Kidney (tissue), 13 donors: ENCODE measurements at regions not wholly inside any gene's neighbourhood (a gene's known extent, or its start where the extent isn't known, plus 50 kb on each side); places are given as distances from the start of the nearest gene placed in this dataset.

Experiments used
- DNase-seq, 5 donors: peaks; one replicate each; pipeline ENCODE4 v3.0.0-alpha.2; 2013 to 2020
- FAIRE-seq: peaks from 2 replicates; lab custom pipeline; 2012; peaks lifted over from hg19 to GRCh38; lab: Jason Lieb, UNC
- H3K27ac ChIP-seq, 2 donors: one replicate each; pipeline ENCODE4 v1.7.0; 2013; ENCODE audit warnings: low read depth in 2 of 2, low read length in 2 of 2, inconsistent platforms in 1 of 2
- H3K27me3 ChIP-seq: one replicate; pipeline ENCODE4 v1.7.1; 2013; ENCODE audit warnings: low read length, inconsistent platforms; ENCODE audit not compliant: control insufficient read depth, insufficient read depth
- H3K36me3 ChIP-seq, 3 donors: one replicate each; pipeline versions ENCODE4 v1.7.0 to v1.7.1; 2013; ENCODE audit warnings: low read length in 3 of 3, control low read depth in 1 of 3, inconsistent platforms in 1 of 3; ENCODE audit not compliant: insufficient read depth in 3 of 3, control insufficient read depth in 2 of 3
- H3K4me1 ChIP-seq, 3 donors: one replicate each; pipeline versions ENCODE4 v1.7.0 to v1.7.1; 2013; ENCODE audit warnings: low read length in 3 of 3, inconsistent platforms in 1 of 3, low read depth in 1 of 3; ENCODE audit not compliant: control insufficient read depth in 2 of 3, insufficient read depth in 2 of 3
- H3K4me3 ChIP-seq, 3 donors: one replicate each; pipeline versions ENCODE4 v1.7.0 to v1.8.1; 2013; ENCODE audit warnings: low read length in 3 of 3, control low read depth in 1 of 3, inconsistent platforms in 1 of 3
- H3K9ac ChIP-seq, 3 donors: one replicate each; pipeline versions ENCODE4 v1.7.0 to v1.7.1; 2013; ENCODE audit warnings: low read length in 3 of 3, control low read depth in 1 of 3, inconsistent platforms in 1 of 3
- H3K9me3 ChIP-seq, 3 donors: one replicate each; pipeline versions ENCODE4 v1.7.0 to v1.7.1; 2013; ENCODE audit warnings: low read length in 3 of 3, control low read depth in 1 of 3, inconsistent platforms in 1 of 3; ENCODE audit not compliant: control insufficient read depth in 2 of 3, insufficient read depth in 1 of 3
- CTCF ChIP-seq: IDR thresholded peaks from 3 replicates; pipeline ENCODE4 v1.5.1; 2012; ENCODE audit warnings: mild to moderate bottlenecking, moderate library complexity, borderline replicate concordance; ENCODE audit not compliant: insufficient read depth; ENCODE audit errors: extremely low read depth
- intact Hi-C: fragments of 100-400 bp; cut with DNase I; formaldehyde crosslinking; loops from one replicate; pipeline ENCODE4 v1.11.1; 2022
- donor health status: control.
- donor health status: control.
- donor health status: control.
- donor health status: control.
- donor health status: control.
- donor health status: DM: yes; HTN: yes; CAD: no.
- donor health status: Normal renal cell carcinoma (clear cell type).

- intact Hi-C loops: loop anchor here (5.0 kb wide), 1 partner anchor 1103 kb away; no protein-coding TSS in a partner anchor
- H3K4me1 ChIP-seq: no peaks in the 10 kb centered on the region
- H3K9me3 ChIP-seq: no peaks in the 10 kb centered on the region
- no peak overlapping the region for H3K9ac ChIP-seq
- H3K4me3 ChIP-seq: no peak overlapping the region
- DNase-seq (peak; percentile 72 to 88 (median 79)), FAIRE-seq (peak; percentile 80)
- no peaks in the 10 kb centered on the region for H3K36me3 ChIP-seq
- no peaks in the 10 kb centered on the region for H3K27me3 ChIP-seq
- H3K27ac ChIP-seq: no peak overlapping the region
- TF ChIP-seq CTCF: peak; percentile 78
These were observed 70.3 kb upstream of the PPP2R3A start for GRCh38 chr3:135895106-135895733.

GRCh38 chr3:135895734-135896121, 69.8 kb upstream of the PPP2R3A start:
- FAIRE-seq (no peak), DNase-seq (no peak)
- TF ChIP-seq CTCF: no peak
- no peak overlapping the region for H3K27ac ChIP-seq
- H3K9ac ChIP-seq: no peak overlapping the region
- H3K27me3 ChIP-seq: no peaks in the 10 kb centered on the region
- no peaks in the 10 kb centered on the region for H3K36me3 ChIP-seq
- H3K4me3 ChIP-seq: no peak overlapping the region
- H3K4me1 ChIP-seq: no peaks in the 10 kb centered on the region
- H3K9me3 ChIP-seq: no peaks in the 10 kb centered on the region
- intact Hi-C loops: loop anchor here (5.0 kb wide), 1 partner anchor 1103 kb away; no protein-coding TSS in a partner anchor

GRCh38 chr3:135896613-135897012, 68.9 kb upstream of the PPP2R3A start:
- intact Hi-C loops: loop anchor here (5.0 kb wide), 1 partner anchor 1104 kb away; no protein-coding TSS in a partner anchor
- DNase-seq: no peak
- H3K9ac ChIP-seq: no peak overlapping the region
- no peak for FAIRE-seq
- no peaks in the 10 kb centered on the region for H3K36me3 ChIP-seq
- H3K9me3 ChIP-seq: no peaks in the 10 kb centered on the region
- H3K27me3 ChIP-seq: no peaks in the 10 kb centered on the region
- H3K4me1 ChIP-seq: no peaks in the 10 kb centered on the region
- no peak overlapping the region for H3K27ac ChIP-seq
- TF ChIP-seq CTCF: no peak
- no peak overlapping the region for H3K4me3 ChIP-seq
